DND-41 (cell line): ENCODE measurements at regions not wholly inside any gene's neighbourhood (a gene's known extent, or its start where the extent isn't known, plus 50 kb on each side); places are given as distances from the start of the nearest gene placed in this dataset.
"Not testable (repeated sequence)": the region's sequence is repeated elsewhere in the genome, so short reads cannot be mapped to it uniquely, and the experiment has no call there.

Experiments used
- ATAC-seq: fragments of 200-7000 bp; cut with Tn5 transposase; 3 replicates; pipeline ENCODE4 v1.9.1; 2021; ENCODE audit warnings: low read depth; ENCODE audit not compliant: insufficient read depth
- DNase-seq: peaks from one replicate; pipeline ENCODE4 v3.0.0-alpha.2; 2020
- H2AFZ ChIP-seq: 2 replicates; pipeline ENCODE4 v1.6.0; 2012; ENCODE audit warnings: low read depth, low read length
- H3K27ac ChIP-seq: 2 replicates; pipeline ENCODE4 v1.5.1; 2012; ENCODE audit warnings: low read length, inconsistent platforms
- H3K27me3 ChIP-seq: fragments of 200-600 bp; sonication (generic); 2 replicates; pipeline ENCODE4 v1.6.0; 2012; ENCODE audit warnings: low read length, mild to moderate bottlenecking, inconsistent platforms; ENCODE audit not compliant: insufficient read depth, poor library complexity
- H3K36me3 ChIP-seq: 2 replicates; pipeline ENCODE4 v1.5.1; 2012; ENCODE audit warnings: low read length, inconsistent platforms; ENCODE audit not compliant: insufficient read depth
- H3K4me1 ChIP-seq: 2 replicates; pipeline ENCODE4 v1.5.1; 2012; ENCODE audit warnings: mild to moderate bottlenecking, low read length; ENCODE audit not compliant: insufficient read depth
- H3K4me2 ChIP-seq: 2 replicates; pipeline ENCODE4 v1.6.0; 2012; ENCODE audit warnings: mild to moderate bottlenecking, moderate library complexity, low read length, inconsistent platforms; ENCODE audit not compliant: insufficient read depth
- H3K4me3 ChIP-seq, 2 experiments: fragments of 200-600 bp in 1 of 2; shearing (Covaris generic) in 1 of 2; 2 replicates each; pipeline ENCODE4 v1.5.1; 2012 to 2016; ENCODE audit warnings: inconsistent platforms in 2 of 2, low read length in 2 of 2, mild to moderate bottlenecking in 2 of 2, low read depth in 1 of 2, moderate library complexity in 1 of 2
- H3K79me2 ChIP-seq: 2 replicates; pipeline ENCODE4 v1.6.0; 2012; ENCODE audit warnings: low read length, inconsistent platforms; ENCODE audit not compliant: insufficient read depth
- H3K9ac ChIP-seq: 2 replicates; pipeline ENCODE4 v1.6.0; 2012; ENCODE audit warnings: low read depth, mild to moderate bottlenecking, inconsistent platforms, low read length, moderate library complexity
- H3K9me3 ChIP-seq: 2 replicates; pipeline ENCODE4 v1.5.1; 2012; ENCODE audit warnings: low read length, moderate library complexity, mild to moderate bottlenecking, inconsistent platforms; ENCODE audit not compliant: insufficient read depth, severe bottlenecking
- H4K20me1 ChIP-seq: 2 replicates; pipeline ENCODE4 v1.6.0; 2012; ENCODE audit warnings: low read length; ENCODE audit not compliant: insufficient read depth
- EZH2 ChIP-seq: IDR thresholded peaks from 3 replicates; pipeline ENCODE4 v1.6.1; 2012; ENCODE audit warnings: borderline replicate concordance, low read depth, mild to moderate bottlenecking, moderate library complexity, low read length, inconsistent platforms; ENCODE audit not compliant: severe bottlenecking
- TF ChIP-seq, protein P1 (sequence below): IDR thresholded peaks from 2 replicates; pipeline ENCODE4 v1.5.1; 2012; ENCODE audit warnings: borderline replicate concordance, low read length, moderate library complexity, mild to moderate bottlenecking; ENCODE audit not compliant: poor library complexity, severe bottlenecking; ENCODE audit errors: extremely low read depth

DNA sequence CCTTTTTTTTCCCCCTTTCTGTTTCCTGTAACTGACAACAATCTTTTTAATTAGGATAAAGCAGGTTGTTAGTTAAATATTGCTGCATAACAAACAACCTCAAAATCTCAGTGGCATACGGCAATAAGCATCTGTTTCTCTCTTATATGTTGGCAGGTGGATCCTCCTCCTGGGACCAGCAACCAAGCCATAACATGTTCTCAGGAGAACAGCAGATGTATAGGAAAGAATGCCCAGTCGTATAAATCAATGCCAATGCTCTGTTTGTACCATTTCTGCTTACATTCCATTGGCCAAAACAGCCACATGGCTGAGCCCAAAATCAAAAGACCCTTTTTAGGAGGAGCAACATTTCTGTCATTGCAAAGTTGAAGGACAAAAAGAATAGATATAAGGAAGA is 445.7 kb downstream of the AASDHPPT start:
- ATAC-seq (no peak), DNase-seq (no peak)
- TF ChIP-seq EZH2, result no peak
- TF ChIP-seq, protein P1, sequence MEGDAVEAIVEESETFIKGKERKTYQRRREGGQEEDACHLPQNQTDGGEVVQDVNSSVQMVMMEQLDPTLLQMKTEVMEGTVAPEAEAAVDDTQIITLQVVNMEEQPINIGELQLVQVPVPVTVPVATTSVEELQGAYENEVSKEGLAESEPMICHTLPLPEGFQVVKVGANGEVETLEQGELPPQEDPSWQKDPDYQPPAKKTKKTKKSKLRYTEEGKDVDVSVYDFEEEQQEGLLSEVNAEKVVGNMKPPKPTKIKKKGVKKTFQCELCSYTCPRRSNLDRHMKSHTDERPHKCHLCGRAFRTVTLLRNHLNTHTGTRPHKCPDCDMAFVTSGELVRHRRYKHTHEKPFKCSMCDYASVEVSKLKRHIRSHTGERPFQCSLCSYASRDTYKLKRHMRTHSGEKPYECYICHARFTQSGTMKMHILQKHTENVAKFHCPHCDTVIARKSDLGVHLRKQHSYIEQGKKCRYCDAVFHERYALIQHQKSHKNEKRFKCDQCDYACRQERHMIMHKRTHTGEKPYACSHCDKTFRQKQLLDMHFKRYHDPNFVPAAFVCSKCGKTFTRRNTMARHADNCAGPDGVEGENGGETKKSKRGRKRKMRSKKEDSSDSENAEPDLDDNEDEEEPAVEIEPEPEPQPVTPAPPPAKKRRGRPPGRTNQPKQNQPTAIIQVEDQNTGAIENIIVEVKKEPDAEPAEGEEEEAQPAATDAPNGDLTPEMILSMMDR, result no peak
- Histone ChIP-seq H3K79me2 (no peaks in the 10 kb centered on the region), H3K4me2 (no peak overlapping the region), H3K9ac (no peak overlapping the region), H3K9me3 (no peaks in the 10 kb centered on the region), H3K4me1 (no peaks in the 10 kb centered on the region), H4K20me1 (no peaks in the 10 kb centered on the region), H3K4me3 (no peak overlapping the region), H2AFZ (0 out of 2 replicates have a peak overlapping the region, but pooled peaks have one; percentile 7), H3K27me3 (no peaks in the 10 kb centered on the region), H3K36me3 (no peaks in the 10 kb centered on the region), H3K27ac (no peak overlapping the region)

DNA sequence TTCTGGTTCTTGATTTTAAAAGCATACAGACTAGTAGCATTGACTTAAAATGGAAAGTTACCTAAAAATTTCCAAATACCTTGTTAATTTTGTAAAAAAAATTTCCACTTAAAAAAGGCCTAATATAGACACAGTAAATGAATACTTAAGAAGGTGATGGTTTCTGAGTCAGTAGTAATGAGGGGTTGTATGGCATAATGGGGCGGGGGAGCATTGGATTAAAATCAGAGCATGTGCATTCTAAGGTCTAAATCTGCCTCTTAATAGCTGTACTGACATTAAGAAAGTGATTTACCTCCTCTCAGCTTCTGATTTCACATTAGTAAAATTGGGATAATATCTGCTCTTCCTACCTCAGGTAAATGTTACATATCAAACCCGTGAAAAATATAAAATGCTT is 446.5 kb downstream of the AASDHPPT start:
- H3K4me3 ChIP-seq, result no peak overlapping the region
- H3K9me3 ChIP-seq, result no peaks in the 10 kb centered on the region
- H4K20me1 ChIP-seq, result no peaks in the 10 kb centered on the region
- no peak overlapping the region for H2AFZ ChIP-seq
- no peaks in the 10 kb centered on the region for H3K4me1 ChIP-seq
- DNase-seq (no peak), ATAC-seq (no peak)
- H3K9ac ChIP-seq, result no peak overlapping the region
- no peaks in the 10 kb centered on the region for H3K36me3 ChIP-seq
- TF ChIP-seq, protein P1, result no peak
- no peak for TF ChIP-seq EZH2
- H3K27ac ChIP-seq, result no peak overlapping the region
- H3K27me3 ChIP-seq, result no peaks in the 10 kb centered on the region
- H3K79me2 ChIP-seq, result no peaks in the 10 kb centered on the region
- H3K4me2 ChIP-seq, result no peak overlapping the region

- H3K27me3 ChIP-seq, result no peaks in the 10 kb centered on the region
- no peak overlapping the region for H3K9ac ChIP-seq
- H3K4me3 ChIP-seq, result no peak overlapping the region
- no peaks in the 10 kb centered on the region for H3K36me3 ChIP-seq
- H3K4me1 ChIP-seq, result no peaks in the 10 kb centered on the region
- ATAC-seq, result no peak
- H3K9me3 ChIP-seq, result no peaks in the 10 kb centered on the region
- no peak for DNase-seq
- H3K27ac ChIP-seq, result no peak overlapping the region
- H2AFZ ChIP-seq, result no peak overlapping the region
- TF ChIP-seq EZH2, result no peak
- TF ChIP-seq, protein P1, result no peak
- H3K79me2 ChIP-seq, result no peaks in the 10 kb centered on the region
- H3K4me2 ChIP-seq, result no peak overlapping the region
- no peaks in the 10 kb centered on the region for H4K20me1 ChIP-seq
These were observed 447.0 kb downstream of the AASDHPPT start for GRCh38 chr11:106524436-106524835.

GRCh38 chr11:106531648-106532047 is 454.2 kb downstream of the AASDHPPT start:
- H3K4me1 ChIP-seq, H3K27ac ChIP-seq, H3K9me3 ChIP-seq, H4K20me1 ChIP-seq, H3K27me3 ChIP-seq, H3K79me2 ChIP-seq, DNase-seq, H3K9ac ChIP-seq, H3K4me3 ChIP-seq, H3K36me3 ChIP-seq, H3K4me2 ChIP-seq, ATAC-seq, H2AFZ ChIP-seq: not testable (repeated sequence)
